ENCODE measurements at regions not wholly inside any gene's neighbourhood (a gene's known extent, or its start where the extent isn't known, plus 50 kb on each side); places are given as distances from the start of the nearest gene placed in this dataset.

DNA sequence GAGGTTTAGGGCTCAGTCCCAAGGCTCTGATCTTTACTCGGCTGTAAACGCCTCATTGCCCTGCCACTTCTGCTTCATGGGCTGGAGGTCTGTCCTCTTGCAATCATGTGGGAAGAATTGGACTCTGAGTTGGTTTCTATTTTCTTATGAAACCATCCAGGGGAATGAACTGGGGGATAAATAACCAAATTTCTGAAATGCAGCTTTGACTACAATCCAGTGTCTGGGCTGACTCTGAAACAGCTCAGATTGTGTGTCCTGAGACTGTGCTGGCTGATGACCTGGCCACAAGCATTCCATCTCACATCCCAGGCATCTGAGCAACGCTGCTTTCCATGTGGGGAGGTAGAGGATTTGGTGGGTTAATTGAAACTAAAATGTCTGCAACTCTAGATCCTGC is 71.0 kb upstream of the GALNT15 start:
- no peak for DNase-seq (ENCODE audit: low read depth in 2 of 3, low spot score in 1 of 3)

DNA sequence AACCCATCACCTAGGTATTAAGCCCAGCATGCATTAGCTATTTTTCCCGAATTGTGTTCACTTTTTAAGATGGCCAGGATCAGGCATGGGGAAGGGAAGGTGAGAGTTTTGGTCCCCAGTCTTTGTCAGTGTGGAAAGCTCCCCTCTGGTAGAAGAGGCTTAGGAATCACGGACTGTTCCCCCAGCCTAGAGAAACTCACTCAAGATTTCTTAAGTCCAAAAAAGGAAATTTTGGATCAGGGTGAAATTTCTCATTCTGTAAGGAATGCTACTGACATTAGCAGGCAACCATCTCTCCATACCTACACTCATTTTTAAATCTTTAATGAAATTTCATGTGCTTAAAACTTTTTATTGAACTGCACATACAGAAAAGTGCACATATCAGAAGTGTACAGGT is 70.3 kb upstream of the GALNT15 start:
- DNase-seq (ENCODE audit: low read depth in 2 of 3, low spot score in 1 of 3): no peak

DNA sequence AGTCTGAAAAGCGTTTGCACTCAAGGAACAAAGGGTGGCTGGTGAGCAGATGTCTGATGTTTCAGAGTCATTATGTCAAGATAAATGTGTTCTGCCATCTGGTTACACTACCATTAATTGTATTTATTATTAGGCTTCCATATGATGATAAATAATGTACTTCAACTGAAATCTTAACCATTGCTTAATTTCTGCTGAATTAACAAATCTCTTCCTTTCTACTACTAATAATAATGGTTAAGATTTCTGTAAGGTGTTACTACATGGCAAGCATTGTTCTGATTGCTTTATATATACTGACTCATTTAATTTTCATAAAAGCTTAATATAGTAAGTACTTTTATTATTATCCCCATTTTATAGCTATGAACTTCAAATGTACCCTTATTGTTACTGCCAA is 68.4 kb upstream of the GALNT15 start:
- DNase-seq (ENCODE audit: low read depth in 2 of 3, low spot score in 1 of 3): no peak

DNA sequence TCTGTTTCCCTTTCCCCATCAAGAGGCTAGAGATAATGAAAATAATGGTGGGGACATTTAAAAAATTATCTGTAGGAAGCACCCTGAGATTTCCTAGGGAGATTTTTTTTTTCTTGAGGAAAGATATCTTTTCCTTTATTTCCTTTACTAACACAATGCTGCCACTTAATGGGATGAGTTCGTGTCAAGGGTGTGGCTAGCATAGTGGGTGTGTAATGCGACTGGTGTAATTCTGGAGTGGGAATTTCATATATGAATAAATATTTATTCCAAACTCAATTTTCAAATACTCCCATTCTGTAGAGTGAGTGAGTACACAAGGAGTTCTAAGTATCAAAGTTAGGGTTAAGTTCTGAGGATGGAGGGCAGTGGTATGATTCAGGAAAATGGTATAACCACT is 66.1 kb upstream of the GALNT15 start:
- no peak for DNase-seq (ENCODE audit: low read depth in 2 of 3, low spot score in 1 of 3)

DNA sequence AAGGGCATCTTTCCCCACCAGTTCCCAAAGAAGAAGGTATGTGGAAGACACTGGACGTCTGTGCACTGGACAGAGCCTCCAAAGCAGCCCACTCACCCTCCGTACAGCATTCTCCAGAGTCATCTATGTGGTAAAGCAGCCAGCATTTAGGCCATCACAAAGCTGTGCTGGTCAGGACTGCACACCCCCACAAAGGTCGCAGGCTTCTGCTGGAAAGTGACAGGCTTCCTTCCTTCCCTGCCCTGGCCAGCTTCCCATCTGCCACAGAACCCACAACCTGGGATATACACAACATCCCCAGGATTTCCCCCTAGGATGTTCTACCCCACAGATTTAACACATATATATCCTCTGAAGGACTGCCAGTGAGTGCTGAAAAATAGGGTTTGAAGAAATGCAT is 64.6 kb upstream of the GALNT15 start:
- no peak for DNase-seq (ENCODE audit: low read depth in 2 of 3, low spot score in 1 of 3)

DNA sequence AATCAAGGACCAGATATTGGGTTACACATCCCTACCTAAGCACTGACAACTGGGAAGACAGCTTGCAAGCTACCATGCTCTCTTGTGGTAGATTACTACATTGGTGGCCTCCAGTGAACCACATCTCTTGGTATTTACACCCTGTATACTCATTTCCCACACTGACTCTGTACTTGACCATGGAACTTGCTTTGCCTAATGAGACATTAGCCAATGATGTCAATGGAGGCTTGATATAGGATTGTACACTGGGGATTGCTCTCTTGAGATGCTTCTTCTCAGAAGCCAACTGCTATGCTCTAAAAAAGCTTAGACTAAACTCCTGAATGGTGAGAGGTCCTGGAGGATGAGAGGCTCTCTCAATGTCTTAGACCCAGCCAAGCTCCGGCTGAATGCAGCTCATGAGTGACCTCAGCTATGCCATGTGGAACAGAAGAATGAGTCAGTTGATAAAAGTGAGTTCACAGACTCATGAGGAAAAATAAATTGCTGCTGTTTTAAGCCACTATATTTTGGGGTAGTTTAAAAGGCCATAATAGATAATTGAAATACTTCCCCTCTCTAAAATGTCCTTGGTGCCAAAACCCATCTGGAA is 61.5 kb upstream of the GALNT15 start:
- no peak for DNase-seq (ENCODE audit: low read depth in 2 of 3, low spot score in 1 of 3)

DNA sequence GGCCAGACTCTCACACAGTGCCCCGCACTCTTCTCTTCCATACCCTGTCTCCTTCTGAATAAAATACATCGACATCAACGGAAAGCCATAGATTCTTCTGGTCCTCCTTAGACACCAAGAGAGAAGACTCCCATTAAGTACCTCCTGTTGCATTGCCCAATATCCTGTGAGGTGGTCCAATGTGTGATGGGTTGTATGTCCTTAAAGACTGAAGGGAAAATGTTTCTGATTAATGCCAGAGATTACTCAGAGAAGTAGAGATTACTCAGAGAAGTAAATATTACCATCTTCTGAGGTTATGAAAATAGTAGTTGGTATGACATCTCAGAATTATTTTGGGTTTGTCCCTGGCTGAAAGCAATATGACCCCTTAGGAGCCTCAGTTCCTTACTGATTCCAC is 60.8 kb upstream of the GALNT15 start:
- DNase-seq (ENCODE audit: low read depth in 2 of 3, low spot score in 1 of 3): no peak

DNA sequence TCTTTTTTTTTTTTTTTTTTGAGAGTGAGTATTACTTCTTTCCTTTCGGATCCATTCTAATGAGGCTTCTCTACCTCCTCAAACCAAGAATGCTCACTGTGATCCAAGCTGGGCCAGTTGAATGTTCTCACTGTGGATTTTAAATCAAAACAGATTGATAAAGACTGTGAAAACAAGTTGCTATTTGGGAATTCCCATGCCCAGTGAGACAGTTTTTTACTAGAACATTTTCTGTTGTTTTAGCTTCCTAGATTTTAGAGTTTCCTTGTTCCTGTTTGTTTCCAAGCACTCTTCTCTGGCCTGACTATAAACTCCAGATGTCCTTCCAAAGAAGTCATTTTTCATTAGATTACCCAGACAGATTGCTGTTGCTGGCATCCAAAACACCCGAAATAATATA is 60.1 kb upstream of the GALNT15 start:
- no peak for DNase-seq (ENCODE audit: low read depth in 2 of 3, low spot score in 1 of 3)

DNA sequence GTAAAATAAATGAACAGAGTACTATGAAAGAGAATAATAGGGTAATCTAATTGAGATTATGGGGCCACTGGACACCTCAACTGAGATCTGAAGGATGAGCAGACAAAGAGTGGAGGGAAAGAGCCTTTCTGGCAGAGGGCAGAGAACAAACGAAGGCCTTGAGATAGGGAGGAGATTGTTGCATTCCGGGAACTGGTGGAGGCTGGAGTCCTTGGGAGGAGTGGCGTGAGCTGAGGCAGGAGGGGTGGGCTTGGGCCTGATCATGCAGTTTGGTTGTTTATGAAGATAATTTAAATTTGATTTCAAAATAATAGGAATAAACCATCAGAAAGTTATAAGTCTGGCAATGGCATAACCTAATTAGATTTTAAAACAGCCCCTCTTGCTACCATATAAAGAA is 59.5 kb upstream of the GALNT15 start:
- DNase-seq (ENCODE audit: low read depth in 2 of 3, low spot score in 1 of 3): no peak

DNA sequence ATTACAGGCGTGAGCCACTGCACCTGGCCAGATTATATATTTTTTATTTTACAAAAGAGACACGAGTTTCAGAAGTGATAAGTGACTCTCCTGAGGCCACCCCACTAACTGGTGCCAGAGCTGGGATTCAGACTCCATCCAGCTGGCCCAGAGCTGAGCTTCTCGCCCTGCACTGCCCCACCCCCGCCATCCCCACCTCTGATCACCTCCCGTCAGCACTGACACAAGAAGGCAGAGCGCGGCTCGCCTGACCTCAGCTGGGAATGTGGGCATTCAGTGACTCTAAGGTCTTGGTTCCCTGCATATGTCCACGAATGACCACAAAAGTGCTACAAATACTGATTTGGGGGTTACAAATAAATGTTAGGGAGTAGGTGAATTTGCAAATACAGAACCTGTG is 56.1 kb upstream of the GALNT15 start:
- DNase-seq (ENCODE audit: low read depth in 2 of 3, low spot score in 1 of 3): no peak

DNA sequence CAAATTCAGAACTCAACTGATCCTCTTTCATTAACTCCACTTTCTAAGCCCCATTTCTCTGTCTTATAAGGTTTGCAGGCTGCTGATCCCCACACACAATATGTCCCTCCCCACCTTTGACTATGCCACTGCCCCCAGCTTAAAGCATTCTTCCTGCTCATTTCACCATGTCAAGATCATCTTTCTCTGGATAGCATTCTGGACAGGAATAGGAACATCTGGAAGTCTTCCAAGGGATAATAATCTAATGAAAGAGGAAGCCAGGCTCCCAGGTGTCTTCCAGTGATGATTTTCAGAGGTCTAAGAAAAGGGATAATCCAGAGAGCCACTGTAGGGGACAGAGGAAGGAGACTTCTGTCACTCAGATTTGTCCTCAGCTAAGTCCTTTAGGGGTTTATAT is 54.6 kb upstream of the GALNT15 start:
- no peak for DNase-seq (ENCODE audit: low read depth in 2 of 3, low spot score in 1 of 3)

DNA sequence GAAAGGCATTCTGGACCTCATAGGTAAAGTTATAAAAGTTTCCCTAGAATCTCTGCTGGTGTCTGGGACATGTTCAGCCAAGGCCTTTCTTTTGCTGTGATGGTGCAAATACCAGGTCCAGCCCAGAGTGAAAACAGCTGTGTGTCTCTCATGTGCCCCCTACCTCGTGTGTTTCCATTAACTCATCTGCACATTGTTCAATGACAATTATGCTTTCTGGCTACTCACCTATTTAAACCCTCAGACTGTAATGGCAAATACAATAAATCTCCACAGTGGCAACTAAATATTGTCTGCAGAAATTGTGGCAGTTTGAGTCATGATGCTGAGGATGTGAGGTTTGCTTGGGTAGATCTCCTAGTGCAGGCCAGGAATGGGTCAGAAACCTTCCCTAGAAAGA is 53.1 kb upstream of the GALNT15 start:
- no peak for DNase-seq (ENCODE audit: low read depth in 2 of 3, low spot score in 1 of 3)

DNA sequence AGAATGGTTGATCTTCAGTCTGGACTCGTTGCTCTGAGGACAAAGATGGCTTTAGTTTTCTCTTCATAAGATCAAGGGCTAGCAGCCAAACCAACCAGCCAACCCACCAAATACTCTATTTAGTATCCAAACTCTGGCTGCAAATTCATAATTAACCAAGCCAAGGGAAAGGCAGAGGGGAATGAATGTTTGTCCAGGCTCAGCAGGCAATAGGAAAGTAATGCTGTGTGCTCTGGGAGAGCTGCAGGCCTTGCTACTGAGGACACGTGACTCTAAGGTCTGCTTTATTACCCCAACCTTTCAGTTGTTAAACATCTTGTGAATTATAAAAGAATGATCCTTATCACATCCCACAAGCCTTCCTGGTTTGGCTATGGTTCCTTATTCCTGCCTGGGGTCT is 52.3 kb upstream of the GALNT15 start:
- DNase-seq (ENCODE audit: low read depth in 2 of 3, low spot score in 1 of 3): no peak

DNA sequence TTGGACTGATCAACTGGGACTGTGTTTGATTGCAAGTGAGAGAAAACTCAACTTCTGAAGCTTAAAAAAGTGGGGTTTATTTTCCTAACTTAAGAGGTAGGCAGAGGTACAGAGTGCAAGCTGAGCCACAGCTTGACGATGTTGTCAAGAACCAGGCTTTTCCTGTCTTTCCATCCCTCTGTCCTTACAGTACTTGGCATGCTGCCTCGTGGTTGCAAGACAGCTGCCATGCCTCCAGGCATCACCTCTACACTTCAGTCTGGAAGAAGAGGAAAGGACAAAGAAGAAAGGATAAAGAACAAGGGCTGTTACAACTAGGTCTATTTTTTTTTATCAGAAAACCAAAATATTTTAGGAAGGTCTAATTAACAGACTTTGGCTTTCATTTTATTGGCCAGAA is 51.8 kb upstream of the GALNT15 start:
- no peak for DNase-seq (ENCODE audit: low read depth in 2 of 3, low spot score in 1 of 3)

DNA sequence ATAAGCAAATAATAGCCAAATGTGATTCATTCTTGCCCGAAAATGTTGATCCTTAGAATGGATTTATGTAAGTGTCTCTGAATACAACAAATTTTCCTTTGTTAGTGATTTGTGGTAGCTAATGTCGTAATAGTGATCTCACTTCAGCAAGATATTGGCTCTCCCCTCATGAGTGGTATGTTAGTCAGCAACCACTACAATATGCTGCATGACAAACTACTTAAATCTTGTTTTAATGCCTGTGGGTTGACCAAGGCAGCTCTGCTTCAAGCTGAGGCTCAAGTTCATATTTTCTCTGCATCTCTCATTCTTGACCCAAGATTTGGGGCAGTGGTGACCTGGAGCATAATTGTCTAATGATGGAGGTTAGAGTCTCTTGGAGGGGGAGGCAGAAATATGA is 49.8 kb upstream of the GALNT15 start:
- no peak for DNase-seq (ENCODE audit: low read depth in 2 of 3, low spot score in 1 of 3)

All from stimulated activated CD4-positive, alpha-beta T cell treated with anti-CD3 and anti-CD28 coated beads, Interleukin-12 subunit alpha, Interleukin-12 subunit beta, amount 100 ng/mL, for 48 hours (primary cell).